ACC112 (cell line): ENCODE measurements at regions not wholly inside any gene's neighbourhood (a gene's known extent, or its start where the extent isn't known, plus 50 kb on each side); places are given as distances from the start of the nearest gene placed in this dataset.

Experiments used
- H2AFZ ChIP-seq: fragments of 200-600 bp; sonication (generic); one replicate; pipeline ENCODE4 v1.6.0; 2017; ENCODE audit warnings: antibody characterized with exemption, low read length; ENCODE audit not compliant: unreplicated experiment
- H3K27ac ChIP-seq: fragments of 200-600 bp; sonication (generic); 2 replicates; pipeline ENCODE4 v1.5.1; 2014; ENCODE audit warnings: low read depth, mild to moderate bottlenecking, antibody characterized with exemption, low read length, moderate library complexity
- H3K27me3 ChIP-seq: fragments of 200-600 bp; sonication (generic); 2 replicates; pipeline ENCODE4 v1.6.1; 2014; ENCODE audit warnings: mild to moderate bottlenecking, antibody characterized with exemption, low read length, moderate library complexity, mixed read lengths; ENCODE audit not compliant: insufficient read depth
- H3K36me3 ChIP-seq: fragments of 200-600 bp; sonication (generic); 2 replicates; pipeline ENCODE4 v1.6.1; 2016; ENCODE audit warnings: mild to moderate bottlenecking, antibody characterized with exemption, low read length, moderate library complexity, mixed read lengths; ENCODE audit not compliant: insufficient read depth
- H3K4me1 ChIP-seq: fragments of 200-600 bp; sonication (generic); one replicate; pipeline ENCODE4 v1.6.1; 2016; ENCODE audit warnings: low read length, mixed read lengths; ENCODE audit not compliant: insufficient read depth, unreplicated experiment, control insufficient read depth
- H3K4me3 ChIP-seq: fragments of 200-600 bp; sonication (generic); 2 replicates; pipeline ENCODE4 v1.5.1; 2014; ENCODE audit warnings: mild to moderate bottlenecking, low read depth, low read length
- H3K79me2 ChIP-seq: fragments of 200-600 bp; sonication (generic); one replicate; pipeline ENCODE4 v1.6.0; 2016; ENCODE audit warnings: low read length; ENCODE audit not compliant: control insufficient read depth, unreplicated experiment, insufficient read depth

- Histone ChIP-seq H3K27ac (peak overlapping the region; percentile 77), H3K36me3 (no peaks in the 10 kb centered on the region), H2AFZ (no peak overlapping the region), H3K4me1 (peaks cover 14% of the 10 kb centered on the region), H3K4me3 (peak overlapping the region; percentile 27; the same call in 1 of the 2 replicates), H3K79me2 (no peaks in the 10 kb centered on the region), H3K27me3 (no peaks in the 10 kb centered on the region)
These were observed 378.8 kb upstream of the FAR2 start for GRCh38 chr12:28770322-28770721.

- Histone ChIP-seq H3K4me3 (no peak overlapping the region), H3K27ac (no peak overlapping the region), H3K79me2 (no peaks in the 10 kb centered on the region), H3K27me3 (no peaks in the 10 kb centered on the region), H2AFZ (no peak overlapping the region), H3K36me3 (no peaks in the 10 kb centered on the region), H3K4me1 (peaks cover 14% of the 10 kb centered on the region)
These were observed 377.1 kb upstream of the FAR2 start for GRCh38 chr12:28771968-28772367.

DNA sequence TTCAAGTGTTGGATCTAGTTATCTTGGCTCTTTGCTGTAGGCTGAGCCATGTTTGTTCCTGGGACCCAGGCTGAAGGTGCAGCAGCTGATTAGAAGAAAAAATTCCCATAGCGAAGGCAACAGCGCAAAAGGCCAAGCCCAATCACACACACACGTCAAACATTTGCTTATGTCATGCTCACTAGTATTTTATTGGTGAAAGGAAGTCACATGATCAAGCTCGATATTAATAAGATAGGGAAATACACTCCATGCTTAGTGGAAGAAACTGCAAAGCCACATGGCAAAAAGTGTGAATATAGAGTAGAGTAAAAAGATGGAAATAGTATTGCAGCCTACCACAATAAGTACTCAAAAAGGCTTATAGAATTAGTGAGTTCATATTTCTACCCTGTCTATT lies 373.5 kb upstream of the FAR2 start:
- Histone ChIP-seq H3K36me3 (no peaks in the 10 kb centered on the region), H3K27me3 (no peaks in the 10 kb centered on the region), H3K4me3 (no peak overlapping the region), H2AFZ (no peak overlapping the region), H3K79me2 (no peaks in the 10 kb centered on the region), H3K27ac (no peak overlapping the region), H3K4me1 (peaks cover 9% of the 10 kb centered on the region)

DNA sequence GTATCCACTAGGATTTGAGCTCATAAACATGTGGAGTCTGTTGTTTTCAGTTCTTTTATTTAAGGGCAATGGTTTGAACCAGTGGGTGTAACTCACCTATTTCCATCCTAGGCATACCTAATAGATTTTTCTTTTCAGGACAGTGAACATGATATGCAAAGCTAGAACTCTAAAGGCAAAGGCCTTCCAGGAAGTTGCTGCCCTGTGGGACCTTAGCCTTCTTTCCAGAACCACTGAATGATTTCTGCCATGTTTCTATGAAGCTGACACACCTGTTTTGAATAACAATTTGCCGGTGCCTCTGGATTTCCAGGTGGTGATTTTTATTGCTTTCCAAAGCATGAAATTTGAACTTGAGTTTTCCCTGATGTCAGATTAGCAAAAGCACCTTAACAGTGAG lies 372.9 kb upstream of the FAR2 start:
- Histone ChIP-seq H3K27me3 (no peaks in the 10 kb centered on the region), H3K4me3 (no peak overlapping the region), H3K4me1 (peaks cover 4% of the 10 kb centered on the region), H3K79me2 (no peaks in the 10 kb centered on the region), H2AFZ (no peak overlapping the region), H3K27ac (no peak overlapping the region), H3K36me3 (no peaks in the 10 kb centered on the region)

- Histone ChIP-seq H3K79me2 (no peaks in the 10 kb centered on the region), H3K4me1 (peaks cover 4% of the 10 kb centered on the region), H3K4me3 (no peak overlapping the region), H3K36me3 (no peaks in the 10 kb centered on the region), H3K27me3 (no peaks in the 10 kb centered on the region), H2AFZ (no peak overlapping the region), H3K27ac (no peak overlapping the region)
These were observed 372.1 kb upstream of the FAR2 start for GRCh38 chr12:28776913-28777422.

DNA sequence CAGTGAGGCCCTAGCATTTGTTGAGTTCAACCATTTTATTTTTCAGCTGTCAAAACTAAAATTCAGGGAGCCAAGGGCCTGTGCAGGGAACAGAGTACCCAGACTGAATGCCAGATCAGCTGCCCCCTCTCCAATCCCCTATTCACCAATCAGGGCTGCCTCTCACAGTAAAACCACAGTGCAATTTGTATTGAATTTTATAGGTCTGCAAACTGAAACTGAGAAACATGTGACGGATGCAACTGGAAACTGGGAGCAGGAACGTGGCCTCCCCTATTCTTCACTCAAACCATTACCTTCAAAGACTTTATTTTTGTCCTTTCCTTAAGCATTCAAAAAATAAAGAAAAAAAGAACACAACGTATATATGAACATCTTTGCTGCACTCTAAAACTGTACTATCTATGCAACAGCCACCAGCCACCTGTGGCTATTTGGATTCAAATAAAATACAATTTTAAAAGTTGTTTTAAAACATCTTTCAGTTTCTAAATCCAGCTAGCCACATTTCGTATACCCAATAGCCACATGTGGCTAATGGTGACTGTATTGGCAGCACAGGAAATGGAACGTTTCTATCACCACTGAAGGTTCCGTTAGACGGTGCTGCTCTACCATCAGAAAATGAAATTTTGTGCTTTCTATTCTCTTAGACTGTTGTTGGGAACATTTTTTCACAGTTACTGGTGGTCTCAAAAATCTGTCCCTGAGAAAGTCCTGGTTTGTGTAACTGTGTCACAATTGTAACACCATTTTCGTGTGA lies 371.3 kb upstream of the FAR2 start:
- Histone ChIP-seq H3K79me2 (no peaks in the 10 kb centered on the region), H3K4me1 (peaks cover 4% of the 10 kb centered on the region), H3K36me3 (no peaks in the 10 kb centered on the region), H3K27me3 (no peaks in the 10 kb centered on the region), H3K4me3 (no peak overlapping the region), H3K27ac (no peak overlapping the region), H2AFZ (no peak overlapping the region)

- Histone ChIP-seq H2AFZ (no peak overlapping the region), H3K27me3 (no peaks in the 10 kb centered on the region), H3K4me1 (peaks cover 4% of the 10 kb centered on the region), H3K27ac (peak overlapping the region; percentile 63), H3K79me2 (no peaks in the 10 kb centered on the region), H3K4me3 (no peak overlapping the region), H3K36me3 (no peaks in the 10 kb centered on the region)
These were observed 369.0 kb upstream of the FAR2 start for GRCh38 chr12:28780096-28780495.

DNA sequence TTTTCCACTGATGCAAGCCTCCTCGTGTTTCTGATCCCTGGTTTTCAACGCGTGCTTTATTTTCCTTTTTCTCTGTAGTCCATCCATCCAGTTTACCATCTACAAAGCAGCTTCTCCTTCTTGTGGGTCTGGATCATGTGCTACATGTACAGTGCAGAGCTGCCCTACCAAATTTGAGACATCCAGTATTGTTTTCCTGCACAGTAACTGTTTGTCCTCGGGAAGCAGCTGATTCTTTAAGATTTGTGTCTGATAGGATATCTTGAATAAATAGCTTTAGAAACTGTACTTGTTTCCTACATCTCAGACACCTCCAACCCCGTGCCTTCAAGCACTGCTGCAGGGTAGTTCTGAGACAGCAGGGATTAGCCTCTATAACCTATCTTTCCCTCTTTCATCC lies 368.1 kb upstream of the FAR2 start:
- Histone ChIP-seq H3K4me3 (no peak overlapping the region), H3K27ac (peak overlapping the region; percentile 15; the same call in 1 of the 2 replicates), H2AFZ (no peak overlapping the region), H3K36me3 (no peaks in the 10 kb centered on the region), H3K79me2 (no peaks in the 10 kb centered on the region), H3K27me3 (no peaks in the 10 kb centered on the region), H3K4me1 (peaks cover 4% of the 10 kb centered on the region)

DNA sequence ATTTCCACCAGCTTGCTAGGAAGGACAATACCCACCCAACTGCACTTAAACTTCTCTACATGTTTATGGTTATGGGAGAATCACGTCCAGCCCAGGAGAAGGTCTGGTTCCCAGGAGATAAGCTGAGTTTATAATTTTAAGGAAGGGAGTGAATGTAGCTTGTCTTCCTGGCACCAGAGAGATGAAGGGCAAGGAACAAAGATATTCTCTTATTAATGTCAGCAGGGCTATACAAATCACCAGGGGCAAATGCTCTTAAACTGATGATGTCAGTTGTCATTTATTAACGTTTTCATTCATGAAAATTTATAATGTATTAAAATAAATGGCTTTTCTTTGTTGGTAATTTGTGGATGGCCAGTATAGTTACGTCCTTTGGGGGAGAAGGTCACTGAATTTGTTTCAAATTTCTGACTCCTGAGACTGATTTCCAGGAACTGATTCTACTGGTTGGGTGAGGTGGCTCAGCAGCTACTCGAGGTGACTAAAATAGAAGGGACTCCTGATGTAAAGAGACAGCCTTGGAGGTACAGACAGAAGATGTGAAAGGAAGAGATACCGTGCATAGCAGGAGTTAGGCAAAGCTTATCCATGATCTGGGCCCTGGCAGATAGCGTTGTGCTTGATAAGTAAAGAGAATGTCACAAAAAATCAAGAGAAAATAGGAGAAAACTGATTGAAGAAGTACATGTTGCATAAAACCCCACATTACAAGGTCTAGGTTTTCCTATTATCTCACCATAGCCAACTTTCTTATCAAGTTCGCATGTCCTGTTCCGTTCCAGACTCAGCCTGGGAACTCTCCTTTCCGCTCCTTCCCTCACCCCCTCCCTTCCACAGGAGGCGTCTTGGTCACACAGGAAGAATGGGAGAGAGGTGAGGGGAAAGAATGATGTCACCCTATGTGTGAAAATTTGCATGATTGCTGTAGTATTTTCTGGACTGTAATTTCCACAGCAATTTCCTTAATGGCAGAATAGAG lies 367.1 kb upstream of the FAR2 start:
- no peaks in the 10 kb centered on the region for H3K36me3 ChIP-seq
- H2AFZ ChIP-seq, result no peak overlapping the region
- no peaks in the 10 kb centered on the region for H3K27me3 ChIP-seq
- no peak overlapping the region for H3K27ac ChIP-seq
- H3K4me1 ChIP-seq, result peaks cover 4% of the 10 kb centered on the region
- no peak overlapping the region for H3K4me3 ChIP-seq
- H3K79me2 ChIP-seq, result no peaks in the 10 kb centered on the region

- no peaks in the 10 kb centered on the region for H3K36me3 ChIP-seq
- no peak overlapping the region for H3K4me3 ChIP-seq
- peaks cover 4% of the 10 kb centered on the region for H3K4me1 ChIP-seq
- no peaks in the 10 kb centered on the region for H3K27me3 ChIP-seq
- no peak overlapping the region for H2AFZ ChIP-seq
- no peak overlapping the region for H3K27ac ChIP-seq
- no peaks in the 10 kb centered on the region for H3K79me2 ChIP-seq
These were observed 366.3 kb upstream of the FAR2 start for GRCh38 chr12:28782812-28783211.
